ENCODE measurements at regions not wholly inside any gene's neighbourhood (a gene's known extent, or its start where the extent isn't known, plus 50 kb on each side); places are given as distances from the start of the nearest gene placed in this dataset.

- no peak for DNase-seq
Observed at GRCh38 chr2:145124085-145124484, 604.2 kb upstream of the ZEB2 start.

- DNase-seq: no peak
Observed at GRCh38 chr2:145123606-145124005, 603.7 kb upstream of the ZEB2 start.

- no peak for DNase-seq
Observed at GRCh38 chr2:145119225-145119624, 599.3 kb upstream of the ZEB2 start.

GRCh38 chr2:145116834-145117725 lies 597.2 kb upstream of the ZEB2 start:
- no peak for DNase-seq

- no peak for DNase-seq
Observed at GRCh38 chr2:145116056-145116455, 596.1 kb upstream of the ZEB2 start.

- DNase-seq: no peak
Observed at GRCh38 chr2:145114726-145115125, 594.8 kb upstream of the ZEB2 start.

GRCh38 chr2:145112467-145112866 lies 592.5 kb upstream of the ZEB2 start:
- DNase-seq: no peak

GRCh38 chr2:145110668-145111356 lies 590.9 kb upstream of the ZEB2 start:
- DNase-seq: no peak

- DNase-seq: no peak
Observed at GRCh38 chr2:145108959-145109710, 589.2 kb upstream of the ZEB2 start.

- no peak for DNase-seq
Observed at GRCh38 chr2:145108361-145108778, 588.5 kb upstream of the ZEB2 start.

- no peak for DNase-seq
Observed at GRCh38 chr2:145106293-145106692, 586.4 kb upstream of the ZEB2 start.

GRCh38 chr2:145102706-145103105 lies 582.8 kb upstream of the ZEB2 start:
- DNase-seq: no peak

GRCh38 chr2:145100301-145100700 lies 580.4 kb upstream of the ZEB2 start:
- no peak for DNase-seq

GRCh38 chr2:145096582-145096981 lies 576.7 kb upstream of the ZEB2 start:
- no peak for DNase-seq

GRCh38 chr2:145095641-145096435 lies 575.9 kb upstream of the ZEB2 start:
- DNase-seq: no peak

- DNase-seq: no peak
Observed at GRCh38 chr2:145094370-145094769, 574.5 kb upstream of the ZEB2 start.

- DNase-seq: no peak
Observed at GRCh38 chr2:145091967-145092366, 572.0 kb upstream of the ZEB2 start.

- DNase-seq: no peak
Observed at GRCh38 chr2:145090841-145091761, 571.2 kb upstream of the ZEB2 start.

- no peak for DNase-seq
Observed at GRCh38 chr2:145088756-145089155, 568.8 kb upstream of the ZEB2 start.

GRCh38 chr2:145086910-145087309 lies 567.0 kb upstream of the ZEB2 start:
- no peak for DNase-seq

- no peak for DNase-seq
Observed at GRCh38 chr2:145085612-145086011, 565.7 kb upstream of the ZEB2 start.

- no peak for DNase-seq
Observed at GRCh38 chr2:145080426-145080825, 560.5 kb upstream of the ZEB2 start.
